NT2/D1 (cell line): ENCODE measurements at regions not wholly inside any gene's neighbourhood (a gene's known extent, or its start where the extent isn't known, plus 50 kb on each side); places are given as distances from the start of the nearest gene placed in this dataset.

ENCODE experiments used
- DNase-seq: peaks from one replicate; pipeline ENCODE4 v3.0.0-alpha.2; 2011; ENCODE audit warnings: low read depth, low spot score
- H3K27me3 ChIP-seq: 2 replicates; pipeline ENCODE4 v1.6.0; 2011; ENCODE audit warnings: mild to moderate bottlenecking; ENCODE audit not compliant: insufficient read length, insufficient read depth
- H3K36me3 ChIP-seq: 2 replicates; pipeline ENCODE4 v1.6.1; 2011; ENCODE audit warnings: mild to moderate bottlenecking, low read length, mixed read lengths; ENCODE audit not compliant: insufficient read depth, insufficient read length
- H3K4me1 ChIP-seq: 2 replicates; pipeline ENCODE4 v1.5.1; 2011; ENCODE audit not compliant: insufficient read depth, insufficient read length
- H3K4me3 ChIP-seq: 2 replicates; pipeline ENCODE4 v1.5.1; 2011; ENCODE audit warnings: low read depth; ENCODE audit not compliant: insufficient read length
- H3K9ac ChIP-seq: 2 replicates; pipeline ENCODE4 v1.6.0; 2011; ENCODE audit warnings: low read depth; ENCODE audit not compliant: insufficient read length
- H3K9me3 ChIP-seq: 2 replicates; pipeline ENCODE4 v1.5.1; 2011; ENCODE audit warnings: mild to moderate bottlenecking, low read length; ENCODE audit not compliant: insufficient read depth
- SUZ12 ChIP-seq: IDR thresholded peaks from 2 replicates; pipeline ENCODE4 v1.6.1; 2011; ENCODE audit not compliant: insufficient read length, insufficient read depth; ENCODE audit errors: extremely low read depth
- YY1 ChIP-seq: IDR thresholded peaks from 2 replicates; pipeline ENCODE4 v1.6.1; 2011; ENCODE audit not compliant: insufficient read length, insufficient read depth
- ZNF274 ChIP-seq: IDR thresholded peaks from 2 replicates; pipeline ENCODE4 v1.6.1; 2011; ENCODE audit warnings: mild to moderate bottlenecking, low read depth, low read length

DNA sequence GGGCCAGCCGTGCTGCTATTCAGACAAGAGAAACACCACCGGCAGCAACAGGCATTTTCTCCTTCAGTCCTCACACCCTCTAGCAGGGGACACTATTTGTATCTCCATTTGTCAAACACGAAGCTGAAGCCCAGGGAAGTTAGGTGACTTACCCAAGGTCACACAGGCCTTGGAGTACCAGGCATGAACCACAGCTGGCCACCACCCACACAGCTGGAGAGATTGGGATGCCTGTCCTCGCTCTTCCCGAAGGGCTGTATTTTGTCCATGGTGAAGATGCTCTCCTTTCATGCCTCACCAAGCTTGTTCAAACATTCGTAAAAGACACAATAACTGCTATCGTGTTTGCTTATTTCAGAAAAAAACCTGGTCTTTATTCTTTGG lies 182.7 kb downstream of the INHBB start:
- no peaks in the 10 kb centered on the region for H3K9me3 ChIP-seq
- TF ChIP-seq YY1: no peak
- DNase-seq: no peak
- no peak overlapping the region for H3K9ac ChIP-seq
- peaks cover 11% of the 10 kb centered on the region for H3K4me1 ChIP-seq
- H3K27me3 ChIP-seq: peaks cover 29% of the 10 kb centered on the region
- H3K36me3 ChIP-seq: no peaks in the 10 kb centered on the region
- H3K4me3 ChIP-seq: no peak overlapping the region

GRCh38 chr2:120530781-120531180 lies 184.8 kb downstream of the INHBB start:
- Histone ChIP-seq H3K36me3 (no peaks in the 10 kb centered on the region), H3K27me3 (peaks cover 19% of the 10 kb centered on the region), H3K9me3 (no peaks in the 10 kb centered on the region), H3K4me1 (peaks cover 9% of the 10 kb centered on the region), H3K4me3 (no peak overlapping the region), H3K9ac (no peak overlapping the region)
- TF ChIP-seq SUZ12 (no peak), YY1 (no peak), ZNF274 (no peak)
- DNase-seq: no peak

DNA sequence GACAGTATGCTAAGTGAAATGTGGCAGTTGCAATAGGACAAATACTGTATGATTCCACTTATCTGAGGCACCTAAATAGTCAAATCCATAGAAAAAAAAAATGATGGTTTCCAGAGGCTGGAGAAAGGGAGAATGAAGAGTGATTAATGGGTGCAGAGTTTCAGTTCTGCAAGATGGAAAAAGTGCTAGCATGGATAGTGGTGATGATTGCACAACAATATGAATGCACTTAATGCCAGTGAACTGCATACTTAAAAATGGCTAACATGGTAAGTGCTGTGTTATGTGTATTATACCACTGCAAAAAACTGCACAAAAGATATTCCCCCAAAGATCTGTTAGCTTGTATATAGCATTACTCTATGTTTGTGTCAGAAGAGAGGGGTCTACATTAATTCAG lies 185.4 kb downstream of the INHBB start:
- Histone ChIP-seq H3K4me3 (no peak overlapping the region), H3K4me1 (peaks cover 5% of the 10 kb centered on the region), H3K9ac (no peak overlapping the region), H3K36me3 (no peaks in the 10 kb centered on the region), H3K9me3 (no peaks in the 10 kb centered on the region), H3K27me3 (peaks cover 19% of the 10 kb centered on the region)
- TF ChIP-seq YY1 (no peak), SUZ12 (no peak), ZNF274 (no peak)
- no peak for DNase-seq

GRCh38 chr2:120531863-120532600 lies 186.1 kb downstream of the INHBB start:
- Histone ChIP-seq H3K9ac (no peak overlapping the region), H3K9me3 (no peaks in the 10 kb centered on the region), H3K4me1 (peaks cover 3% of the 10 kb centered on the region), H3K4me3 (no peak overlapping the region), H3K36me3 (no peaks in the 10 kb centered on the region), H3K27me3 (peaks cover 14% of the 10 kb centered on the region)
- no peak for DNase-seq
- TF ChIP-seq SUZ12 (no peak), ZNF274 (no peak), YY1 (no peak)

DNA sequence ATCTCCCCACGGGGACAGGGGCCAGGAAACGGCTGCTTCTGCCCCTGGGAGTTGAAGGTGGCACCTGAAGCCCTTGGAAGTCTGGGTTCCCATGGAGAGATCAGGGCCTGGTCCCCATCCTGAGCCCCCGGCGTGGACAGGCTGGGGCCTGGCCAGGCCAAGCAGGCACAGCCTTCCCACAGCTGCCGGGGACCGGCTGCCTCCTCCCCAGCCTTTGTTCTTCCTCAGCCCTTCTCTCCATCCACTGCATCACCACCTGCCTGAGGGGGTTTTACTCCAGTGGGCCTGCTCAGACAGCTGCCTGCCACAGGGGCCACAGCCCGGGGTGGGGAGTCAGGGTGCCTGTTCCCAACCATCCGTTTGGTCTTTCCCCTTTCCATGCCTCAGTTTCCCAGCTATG lies 187.7 kb downstream of the INHBB start:
- DNase-seq: no peak
- Histone ChIP-seq H3K9me3 (no peaks in the 10 kb centered on the region), H3K36me3 (no peaks in the 10 kb centered on the region), H3K4me1 (peaks cover 1% of the 10 kb centered on the region), H3K27me3 (peaks cover 11% of the 10 kb centered on the region), H3K4me3 (no peak overlapping the region), H3K9ac (no peak overlapping the region)
- TF ChIP-seq ZNF274: no peak
- TF ChIP-seq SUZ12: no peak
- no peak for TF ChIP-seq YY1

GRCh38 chr2:120534457-120534856 lies 188.5 kb downstream of the INHBB start:
- TF ChIP-seq YY1 (no peak), SUZ12 (no peak), ZNF274 (no peak)
- no peak overlapping the region for H3K4me3 ChIP-seq
- H3K9ac ChIP-seq: no peak overlapping the region
- H3K36me3 ChIP-seq: no peaks in the 10 kb centered on the region
- no peak for DNase-seq
- peaks cover 16% of the 10 kb centered on the region for H3K27me3 ChIP-seq
- H3K4me1 ChIP-seq: peaks cover 3% of the 10 kb centered on the region
- H3K9me3 ChIP-seq: no peaks in the 10 kb centered on the region

DNA sequence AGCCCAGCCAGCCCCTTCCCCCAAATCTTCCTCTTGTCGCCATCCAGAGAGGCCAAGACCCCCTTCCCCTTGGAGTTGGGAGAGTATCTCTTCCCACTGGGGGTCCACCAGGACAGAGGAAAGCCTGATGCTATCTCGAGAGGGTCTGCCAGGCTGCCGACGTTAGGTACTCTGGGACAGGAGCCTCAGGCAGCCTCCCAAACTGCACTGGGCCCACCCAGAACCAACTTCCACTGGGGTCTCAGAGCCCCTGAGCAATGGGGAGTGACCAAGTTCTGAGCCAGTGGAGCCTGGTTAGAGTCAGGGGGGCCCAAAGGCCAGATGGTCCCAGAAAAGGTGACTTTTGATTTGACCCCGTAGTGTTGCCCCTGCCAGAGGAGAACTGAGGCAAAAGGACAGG lies 189.1 kb downstream of the INHBB start:
- Histone ChIP-seq H3K27me3 (peaks cover 20% of the 10 kb centered on the region), H3K4me1 (peaks cover 5% of the 10 kb centered on the region), H3K9ac (no peak overlapping the region), H3K4me3 (no peak overlapping the region), H3K36me3 (no peaks in the 10 kb centered on the region), H3K9me3 (no peaks in the 10 kb centered on the region)
- no peak for TF ChIP-seq YY1
- TF ChIP-seq SUZ12: no peak
- TF ChIP-seq ZNF274: no peak
- no peak for DNase-seq
